ENCODE measurements at regions not wholly inside any gene's neighbourhood (a gene's known extent, or its start where the extent isn't known, plus 50 kb on each side); places are given as distances from the start of the nearest gene placed in this dataset.
"Not testable (repeated sequence)": the region's sequence is repeated elsewhere in the genome, so short reads cannot be mapped to it uniquely, and the experiment has no call there.

DNA sequence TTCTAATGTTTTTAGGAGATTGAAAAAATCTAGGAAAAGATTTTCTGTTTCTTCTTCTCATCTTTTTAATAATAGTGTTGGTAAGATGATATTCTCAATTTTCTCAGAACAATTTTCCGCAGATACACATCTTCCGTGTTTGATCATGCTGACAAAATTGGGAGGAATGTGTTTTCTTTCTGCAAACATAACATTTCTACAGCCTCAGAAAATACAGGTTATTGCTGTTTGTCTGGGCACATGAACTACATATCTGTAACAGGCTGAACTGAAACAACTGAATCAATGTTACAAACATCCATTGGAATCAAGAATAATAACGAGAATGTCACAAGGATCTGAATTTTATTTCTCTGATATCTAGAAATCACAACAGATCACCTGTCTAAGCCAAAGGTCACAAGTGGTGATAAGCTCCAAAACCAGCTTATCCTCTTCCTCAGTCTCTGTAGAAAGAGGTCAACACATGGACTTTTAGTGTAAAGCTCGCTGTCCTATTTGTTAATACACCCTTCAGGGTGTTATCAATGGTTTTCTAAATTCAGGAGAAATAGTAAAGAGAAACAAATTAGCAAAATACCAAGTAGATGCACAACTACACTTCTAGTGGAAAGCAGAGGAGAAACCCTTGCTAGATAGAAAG is 197.3 kb upstream of the MARCKS start:
- DNase-seq: no peak

DNA sequence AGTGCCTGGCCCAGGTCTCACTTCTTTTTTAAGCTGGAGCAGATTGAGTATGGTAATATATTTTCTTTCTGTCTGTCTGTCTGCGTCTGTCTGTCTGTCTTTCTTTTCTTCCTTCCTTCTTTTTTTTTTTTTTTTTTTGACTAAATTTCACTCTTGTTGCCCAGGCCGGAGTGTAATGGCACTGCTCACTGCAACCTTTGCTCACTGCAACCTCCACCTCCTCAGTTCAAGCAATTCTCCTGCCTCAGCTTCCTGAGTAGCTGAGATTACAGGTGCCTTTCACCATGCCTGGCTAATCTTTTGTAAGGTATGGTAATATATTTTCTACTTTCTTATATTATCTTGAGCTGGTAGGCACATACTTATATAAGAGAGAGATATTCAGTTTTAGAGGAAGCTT is 196.3 kb upstream of the MARCKS start:
- no peak for DNase-seq

DNA sequence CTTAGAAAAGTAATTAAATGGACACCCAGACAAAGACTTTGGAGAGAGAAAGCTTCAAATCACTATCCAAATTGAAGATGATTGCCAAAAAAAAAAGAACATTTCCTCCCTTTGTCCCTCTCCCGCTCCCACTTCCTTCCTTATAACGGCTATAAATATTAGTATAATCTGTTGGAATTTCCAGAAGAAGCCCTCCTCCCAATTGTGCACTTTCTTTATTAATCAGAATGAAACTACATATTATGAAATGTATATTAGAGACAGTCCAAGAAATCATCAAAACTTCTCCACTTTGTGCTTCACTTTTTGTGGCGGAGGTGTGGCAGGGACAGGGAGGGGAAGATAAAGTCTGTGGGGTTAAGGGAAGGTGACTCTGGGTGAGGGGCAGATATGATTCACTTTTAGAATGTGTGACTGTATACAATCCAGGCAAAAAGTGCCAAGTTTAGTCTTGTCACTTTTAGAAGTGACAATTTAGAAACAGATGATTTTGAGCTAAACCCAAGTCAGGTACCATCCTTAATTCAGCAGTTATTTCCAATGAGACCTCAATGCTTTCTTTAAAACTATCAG is 195.0 kb upstream of the MARCKS start:
- no peak for DNase-seq

DNA sequence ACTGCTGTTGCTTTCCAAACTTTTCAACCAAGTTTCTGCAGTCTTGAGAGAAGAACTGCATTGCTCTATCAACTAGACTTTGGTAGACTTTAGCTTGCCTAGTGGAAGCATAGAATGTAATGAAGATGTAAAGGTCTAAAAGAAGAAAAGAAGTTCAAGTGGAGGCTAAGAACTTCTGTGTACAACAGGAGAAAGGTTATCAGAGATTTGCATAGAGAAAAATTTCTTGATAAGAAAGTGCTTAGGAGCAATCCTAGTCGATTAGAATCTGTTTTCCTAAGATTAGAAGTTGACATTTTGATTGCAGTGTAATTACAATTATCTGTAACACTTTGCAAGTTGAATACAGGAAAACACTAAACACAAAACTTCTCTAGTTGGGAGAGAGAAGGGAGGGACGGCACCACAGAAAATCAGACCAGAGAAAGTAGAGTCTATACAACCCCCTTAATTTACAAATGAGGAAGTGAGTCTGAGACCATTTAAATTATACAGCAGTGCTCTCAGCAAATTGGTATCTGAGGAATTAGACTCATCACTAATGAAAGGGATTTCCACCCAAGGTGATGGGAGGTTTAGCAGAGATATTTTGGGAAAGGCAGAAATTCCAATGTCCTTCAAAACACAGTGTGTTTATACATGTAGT is 194.3 kb upstream of the MARCKS start:
- no peak for DNase-seq

DNA sequence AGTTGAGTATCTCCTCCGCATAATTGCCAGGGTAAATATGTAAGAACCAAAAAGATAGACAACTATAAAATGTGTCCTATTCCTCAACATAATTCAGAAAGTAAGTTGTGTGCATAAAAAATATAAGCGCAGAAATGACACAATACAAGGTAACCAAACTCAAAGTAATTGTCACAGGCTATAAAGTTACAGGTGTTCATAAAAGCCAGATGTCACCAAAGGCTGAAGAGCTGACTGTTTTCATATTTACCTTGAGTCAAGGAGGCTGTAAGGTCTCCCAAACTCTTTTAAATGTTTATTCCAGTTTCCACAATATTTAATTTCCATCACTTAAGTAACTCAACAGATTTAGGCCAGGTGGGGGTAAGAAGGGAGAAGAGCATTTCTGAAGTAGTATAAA is 192.2 kb upstream of the MARCKS start:
- DNase-seq: no peak

DNA sequence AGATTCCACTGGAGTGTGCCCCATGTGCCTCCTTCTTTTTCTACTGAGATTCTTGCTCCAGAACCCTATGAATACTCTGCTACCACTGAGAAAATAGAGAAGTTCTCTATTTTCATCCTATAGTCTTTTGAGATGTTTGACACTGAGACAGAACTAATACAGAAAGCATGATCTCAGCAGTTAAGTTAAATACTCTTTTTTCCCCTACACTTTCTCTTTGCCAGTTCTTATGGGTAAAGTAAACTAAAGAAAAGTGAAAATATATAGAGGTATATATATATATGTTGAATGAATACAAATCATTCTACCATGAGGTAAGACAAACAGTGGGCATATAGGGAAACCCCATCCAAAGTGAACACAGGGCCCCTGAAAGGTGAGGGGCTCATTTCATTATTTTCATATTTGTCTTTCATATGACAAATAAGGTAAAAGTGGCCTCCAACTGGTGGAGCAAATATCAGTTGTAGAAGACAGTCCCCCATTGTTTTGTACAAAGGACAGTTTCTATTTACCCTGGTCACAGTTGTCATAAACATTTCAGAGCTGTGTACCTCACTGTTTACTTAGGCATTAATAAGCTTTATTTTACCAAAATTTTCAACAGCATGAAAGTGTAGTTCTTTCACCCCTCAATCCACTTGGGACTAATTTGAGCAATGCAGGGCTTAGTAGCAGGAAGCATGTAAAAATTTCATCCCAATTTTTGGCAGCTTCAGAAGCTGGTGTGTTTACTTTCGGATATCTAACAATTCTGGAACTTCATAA is 188.3 kb upstream of the MARCKS start:
- DNase-seq: no peak

DNA sequence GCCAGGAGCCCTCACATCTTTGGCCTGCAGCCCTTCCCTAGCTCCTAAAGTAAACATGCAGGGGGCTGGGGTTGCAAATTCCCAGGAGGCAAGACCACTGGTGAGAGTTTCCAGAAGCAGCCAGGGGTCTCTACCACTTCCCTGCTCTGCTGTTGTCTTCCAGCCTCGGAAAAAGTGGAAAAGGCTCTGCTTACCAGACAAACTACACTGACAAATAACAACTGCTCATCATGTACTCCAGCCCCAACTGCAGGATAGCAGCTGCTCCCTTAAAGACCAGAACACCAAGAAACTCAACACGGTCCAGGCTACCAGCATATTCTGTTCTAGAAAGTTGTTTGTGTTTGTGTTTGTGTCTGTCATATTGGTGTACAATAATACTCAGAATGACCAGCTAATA is 187.5 kb upstream of the MARCKS start:
- no peak for DNase-seq

DNA sequence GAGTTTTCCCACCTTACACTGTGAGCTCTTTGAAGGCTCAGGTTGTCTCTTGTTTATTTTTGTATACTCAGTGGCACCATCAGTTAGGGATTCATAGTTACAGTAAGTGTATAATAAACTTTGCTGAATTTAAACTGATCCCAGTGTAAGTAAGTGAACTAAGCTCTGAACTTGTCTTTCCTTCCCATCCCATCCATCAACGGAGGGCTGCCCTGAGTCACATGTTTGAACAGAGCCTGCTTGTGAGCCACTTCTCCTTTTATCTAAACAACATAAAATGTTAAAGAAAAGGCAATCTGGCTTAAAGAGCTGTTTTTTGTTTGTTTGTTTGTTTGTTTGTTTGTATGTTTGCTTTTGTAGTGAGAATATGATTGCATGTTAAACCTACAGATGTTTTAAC is 185.7 kb upstream of the MARCKS start:
- DNase-seq: no peak

DNA sequence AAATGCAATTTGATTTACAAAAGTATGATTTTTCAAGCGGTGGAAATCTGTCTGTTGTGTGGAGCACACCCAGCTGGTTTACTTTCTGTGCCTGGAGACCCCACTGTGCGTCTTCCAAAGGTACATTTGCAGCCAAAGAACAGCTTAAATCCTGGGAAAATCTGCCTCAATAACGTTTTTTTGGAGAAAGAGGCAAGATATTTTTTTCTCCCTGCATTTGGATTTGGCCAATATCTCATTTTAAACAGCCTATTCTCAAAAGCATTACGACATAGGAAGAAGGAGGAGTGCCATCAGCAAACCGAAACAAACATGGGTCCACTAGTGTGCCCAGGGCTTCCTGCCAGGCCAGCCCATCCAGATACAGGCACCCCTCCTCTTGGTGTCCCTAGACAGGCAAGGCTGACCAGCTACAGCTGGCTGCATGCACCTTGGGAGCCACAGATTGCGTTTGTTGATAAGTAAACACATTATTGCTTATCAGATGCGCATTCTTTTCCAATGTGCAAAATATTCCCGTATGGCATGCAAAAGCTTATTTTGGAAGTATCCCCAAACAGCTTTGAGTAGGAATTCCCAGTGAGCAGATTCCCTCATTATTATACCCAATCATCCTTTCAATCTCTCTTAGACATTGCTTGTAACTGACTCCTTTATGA is 184.5 kb upstream of the MARCKS start:
- no peak for DNase-seq

DNA sequence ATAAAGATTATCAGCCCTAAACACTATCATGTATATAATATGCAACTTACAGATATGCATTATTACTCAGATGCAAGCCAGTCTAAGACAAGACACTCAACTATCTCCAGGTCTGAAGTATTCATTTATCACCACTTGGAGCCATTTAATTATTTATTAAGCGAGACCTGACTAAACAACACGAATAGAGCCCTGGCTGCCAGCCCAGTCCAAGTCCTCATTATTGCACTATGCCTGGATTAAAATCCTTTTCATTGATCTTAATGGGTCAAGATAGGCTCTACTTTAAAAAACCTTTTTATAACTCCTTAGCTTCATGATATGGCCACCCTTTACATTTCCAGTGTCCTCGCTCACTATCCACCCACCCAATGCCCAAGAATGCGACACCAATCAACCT is 183.1 kb upstream of the MARCKS start:
- no peak for DNase-seq

DNA sequence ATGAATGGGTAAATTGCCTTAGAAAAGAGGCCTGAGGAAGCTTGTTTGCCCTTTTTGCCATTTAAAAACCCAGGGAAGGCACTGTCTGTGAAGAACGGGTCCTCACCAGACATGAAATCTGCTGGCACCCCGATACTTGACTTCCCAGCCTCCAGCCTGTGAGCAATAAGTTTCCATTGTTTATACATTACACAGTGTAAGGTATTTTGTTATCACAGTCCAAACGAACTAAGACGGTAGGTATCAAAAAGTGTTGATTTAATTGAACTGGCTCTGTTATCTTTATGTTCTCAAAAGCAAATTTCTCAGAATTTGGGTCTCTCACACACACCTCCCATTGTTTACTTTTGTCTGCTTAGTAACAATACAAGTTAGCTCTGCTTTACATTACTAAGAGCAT is 181.1 kb upstream of the MARCKS start:
- DNase-seq: no peak

DNA sequence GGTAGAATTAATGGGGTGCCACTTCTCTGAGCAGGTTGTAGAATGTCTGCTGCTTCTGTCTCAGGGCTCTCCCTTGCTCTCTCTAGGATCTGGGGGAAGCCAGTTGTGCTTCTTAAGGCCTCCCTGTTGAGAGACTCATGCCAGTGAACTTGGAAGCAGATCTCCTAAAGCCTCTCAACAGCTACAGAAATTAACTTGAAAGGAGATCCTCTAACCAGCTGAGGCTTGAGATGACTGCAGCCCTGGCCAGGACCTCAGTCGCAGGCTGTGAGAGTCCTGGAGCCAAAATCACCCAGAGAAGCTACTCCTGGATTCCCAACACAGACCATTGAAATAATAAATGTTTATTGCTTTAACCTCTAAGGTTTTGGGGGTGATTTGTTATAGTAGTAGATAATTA is 180.2 kb upstream of the MARCKS start:
- DNase-seq: no peak

DNA sequence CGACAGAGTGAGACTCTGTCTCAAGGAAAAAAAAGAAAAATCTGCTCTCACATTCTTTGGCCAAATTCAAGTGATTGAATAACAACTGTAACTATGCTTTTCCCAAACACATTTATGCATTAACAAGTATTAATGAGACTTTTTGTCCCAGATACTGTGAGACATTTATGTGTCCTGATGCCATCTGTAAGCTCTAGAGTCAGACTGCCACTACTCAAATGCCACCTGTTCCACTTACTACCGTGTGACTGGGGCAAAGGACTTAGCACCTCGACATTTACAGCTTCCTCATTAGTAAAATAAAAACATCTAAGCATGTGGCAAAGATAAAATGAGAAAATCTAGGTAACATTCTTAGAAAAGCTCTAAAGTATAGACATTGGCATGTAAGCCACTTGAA is 178.1 kb upstream of the MARCKS start:
- DNase-seq: no peak

DNA sequence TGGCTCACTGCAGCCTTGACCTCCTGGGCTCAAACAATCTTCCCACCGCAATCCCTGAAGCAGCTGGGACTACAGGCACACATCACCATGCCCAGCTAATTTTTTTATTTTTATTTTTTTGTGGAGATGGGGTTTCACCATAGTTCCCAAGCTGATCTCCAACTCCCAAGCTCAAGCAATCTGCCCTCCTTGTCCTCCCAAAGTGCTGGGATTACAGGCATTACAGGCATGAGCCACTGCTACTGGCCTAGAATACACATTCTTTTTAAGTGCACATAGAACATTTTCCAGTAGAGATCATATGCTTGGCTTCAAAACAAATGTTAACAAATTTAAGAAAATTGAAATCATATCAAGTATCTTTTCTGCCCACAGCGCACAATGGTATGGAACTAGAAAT is 176.8 kb upstream of the MARCKS start:
- DNase-seq: no peak

DNA sequence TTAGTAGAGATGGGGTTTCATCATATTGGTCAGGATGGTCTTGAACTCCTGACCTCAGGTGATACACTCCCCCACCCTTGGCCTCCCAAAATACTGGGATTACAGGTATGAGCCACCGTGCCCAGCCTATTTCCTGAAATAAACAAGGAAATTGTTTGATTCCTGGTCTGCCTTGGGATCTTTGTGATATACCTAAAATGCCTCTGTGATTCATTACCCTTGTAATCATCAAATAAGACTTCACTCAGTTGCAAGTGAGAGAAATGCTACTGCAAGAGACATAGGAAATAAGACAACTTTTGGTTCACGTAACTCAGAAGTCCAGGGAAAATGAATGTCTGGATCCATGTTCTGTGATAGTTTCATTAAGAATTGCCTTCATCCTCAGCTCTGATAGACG is 173.2 kb upstream of the MARCKS start:
- DNase-seq: no peak

DNA sequence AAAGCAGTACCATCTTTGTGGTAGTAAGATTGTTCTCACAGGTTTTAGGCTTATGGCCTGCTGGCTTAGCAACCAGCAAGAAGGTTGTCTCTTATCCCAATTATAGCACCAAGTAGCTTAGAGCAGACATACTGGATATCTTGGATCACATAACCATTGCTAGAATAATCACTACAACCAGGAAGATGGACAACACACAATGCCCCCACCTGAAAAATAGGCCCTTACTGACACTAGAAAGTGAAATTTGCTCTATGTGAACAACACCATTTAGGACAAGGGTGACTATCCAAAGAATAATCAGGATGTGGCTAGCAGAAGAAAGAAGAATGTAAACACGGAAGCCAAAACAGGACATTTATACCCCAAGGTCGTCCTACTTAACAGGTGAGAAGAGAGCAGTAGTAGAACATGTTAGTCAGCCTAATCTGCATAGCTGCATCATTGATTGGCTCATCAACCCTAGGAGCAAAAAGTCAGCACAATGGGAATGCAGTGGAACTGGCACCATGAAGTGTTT is 172.7 kb upstream of the MARCKS start:
- no peak for DNase-seq

DNA sequence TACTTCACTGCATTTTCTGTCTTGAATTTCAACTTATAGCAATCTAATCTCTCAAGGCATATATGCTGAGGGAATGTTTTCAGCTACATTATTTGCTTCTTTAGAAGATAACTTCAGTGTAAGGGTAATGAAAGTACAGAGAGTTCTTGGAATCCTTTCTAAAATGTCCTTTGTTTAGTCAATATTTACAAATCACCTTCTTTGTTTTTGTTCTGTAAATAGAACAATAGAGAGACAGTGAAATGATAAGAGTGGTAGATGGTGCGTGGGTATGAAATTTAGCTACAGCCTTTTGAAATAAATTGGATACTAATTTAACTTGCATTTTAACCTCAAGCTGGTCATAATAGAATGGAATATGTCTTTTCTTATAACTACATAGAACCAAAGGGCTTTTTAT is 171.1 kb upstream of the MARCKS start:
- DNase-seq: no peak

DNA sequence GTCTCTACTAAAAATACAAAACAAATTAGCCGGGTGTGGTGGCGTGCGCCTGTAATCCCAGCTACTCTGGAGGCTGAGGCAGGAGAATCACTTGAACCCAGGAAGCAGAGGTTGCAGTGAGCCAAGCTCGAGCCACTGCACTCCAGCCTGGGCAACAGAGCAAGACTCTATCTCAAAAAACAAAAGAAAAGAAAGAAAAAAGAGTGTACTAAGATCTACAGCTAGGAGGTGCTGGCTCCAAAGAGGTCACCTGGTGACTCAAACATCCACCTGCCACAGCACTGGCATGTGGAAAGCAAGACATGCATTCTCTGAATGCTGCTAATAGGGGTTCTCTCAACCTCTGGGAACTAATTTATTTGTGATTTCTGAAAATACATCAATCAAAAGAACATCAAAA is 167.5 kb upstream of the MARCKS start:
- DNase-seq: not testable (repeated sequence)

DNA sequence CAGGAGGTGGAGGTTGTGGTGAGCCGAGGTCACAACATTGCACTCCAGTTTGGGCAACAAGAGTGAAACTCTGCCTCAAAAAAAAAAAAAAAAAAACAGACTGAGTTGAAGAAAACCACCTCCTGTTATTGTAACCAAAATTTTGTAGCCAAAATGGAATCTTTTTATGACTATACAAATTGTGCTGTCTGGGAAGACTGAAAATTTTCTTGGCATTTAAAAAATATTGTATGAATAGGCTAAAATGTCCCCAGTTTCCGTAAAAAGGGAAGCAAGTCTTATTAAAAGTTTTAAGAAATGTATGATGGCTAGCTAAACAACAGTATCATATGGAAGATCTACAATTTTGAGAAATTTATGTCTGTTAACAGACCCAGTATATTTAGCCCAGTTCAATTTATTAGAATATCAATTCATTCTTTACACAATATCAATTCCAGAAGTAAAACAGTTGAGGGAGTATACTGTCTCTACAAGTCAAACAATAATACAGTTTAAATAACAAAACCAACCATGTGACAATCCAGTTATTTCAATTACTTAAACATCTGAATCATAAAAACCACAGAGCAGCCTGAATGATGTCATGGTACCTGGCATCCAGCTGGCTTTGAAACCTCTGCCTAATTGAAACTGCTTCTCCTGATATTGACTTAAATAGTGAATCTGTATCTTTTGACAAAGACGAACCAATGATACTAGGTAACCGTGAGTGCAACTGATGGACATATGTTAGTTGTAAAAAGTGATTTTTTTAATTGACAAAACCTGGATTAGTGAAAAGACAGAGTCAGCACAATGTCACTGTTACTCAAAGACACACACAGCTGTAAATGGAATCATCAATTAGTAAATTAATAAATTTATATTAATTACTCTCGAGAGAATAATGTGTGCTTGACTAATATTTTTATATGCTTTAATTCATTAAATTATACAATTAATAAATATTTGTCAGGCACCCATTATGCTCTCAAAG is 166.6 kb upstream of the MARCKS start:
- no peak for DNase-seq

DNA sequence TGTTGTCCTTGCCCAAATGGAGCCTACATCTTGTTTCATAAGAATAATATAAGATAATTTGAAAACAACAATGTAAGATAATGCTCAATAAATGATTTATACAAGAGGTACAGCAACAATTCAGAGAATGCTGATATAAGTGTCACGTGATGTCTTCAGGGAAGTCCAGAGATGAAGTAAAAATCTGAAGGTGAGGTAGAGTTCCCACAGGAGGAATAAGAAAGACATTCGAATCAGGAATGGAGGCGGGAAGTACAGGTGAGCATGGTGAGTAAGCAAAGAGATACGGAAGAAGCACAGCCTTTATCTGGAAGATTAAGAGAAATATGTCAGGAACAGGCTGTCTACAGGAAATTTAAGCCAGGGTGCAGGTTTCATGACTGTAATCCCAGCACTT is 165.9 kb upstream of the MARCKS start:
- DNase-seq: no peak

DNA sequence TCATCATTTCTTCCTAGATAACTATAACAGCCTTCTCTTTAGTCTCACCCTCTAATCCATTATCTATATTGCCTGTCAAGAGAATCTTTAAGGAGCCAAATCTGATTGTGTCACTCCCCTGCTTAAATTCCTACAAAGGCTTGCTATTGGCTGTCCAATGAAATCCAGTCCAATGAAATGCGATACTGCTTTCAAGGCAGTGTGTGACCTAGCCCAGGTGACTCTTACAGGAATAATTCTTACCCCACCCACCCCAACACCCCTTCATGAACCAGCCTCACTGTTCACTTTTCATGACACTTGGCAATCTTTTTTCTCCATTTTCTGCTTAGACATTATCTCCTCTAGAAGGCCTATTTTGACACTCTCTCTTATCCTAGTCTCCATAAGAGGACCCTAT is 163.3 kb upstream of the MARCKS start:
- no peak for DNase-seq
